GM12865 (cell line): ENCODE measurements at regions not wholly inside any gene's neighbourhood (a gene's known extent, or its start where the extent isn't known, plus 50 kb on each side); places are given as distances from the start of the nearest gene placed in this dataset.
"Not testable (repeated sequence)": the region's sequence is repeated elsewhere in the genome, so short reads cannot be mapped to it uniquely, and the experiment has no call there.

ENCODE experiments used
- DNase-seq: peaks from one replicate; pipeline ENCODE4 v3.0.0; 2010; ENCODE audit warnings: low read depth
- H3K4me3 ChIP-seq: 2 replicates; pipeline ENCODE4 v1.5.1; 2011; ENCODE audit warnings: mild to moderate bottlenecking, low read depth, low read length, control low read depth
- CTCF ChIP-seq: IDR thresholded peaks from 2 replicates; pipeline ENCODE4 v1.5.1; 2011; ENCODE audit warnings: low read length, control low read depth, low read depth, inconsistent platforms; ENCODE audit not compliant: insufficient read depth; ENCODE audit errors: missing control alignments

GRCh38 chr10:105559333-105560097 is 918.4 kb downstream of the SORCS3 start:
- TF ChIP-seq CTCF = no peak
- no peak overlapping the region for H3K4me3 ChIP-seq

GRCh38 chr10:105550453-105550852 is 909.4 kb downstream of the SORCS3 start:
- not testable (repeated sequence) for DNase-seq, H3K4me3 ChIP-seq

More at GRCh38 chr10:105559333-105560097, 918.4 kb downstream of the SORCS3 start:
- no peak for DNase-seq

- TF ChIP-seq CTCF = no peak
- DNase-seq = no peak
These were observed 908.6 kb downstream of the SORCS3 start for GRCh38 chr10:105549731-105550130.

GRCh38 chr10:105545101-105545500 is 904.0 kb downstream of the SORCS3 start:
- DNase-seq = no peak
- no peak for TF ChIP-seq CTCF
- H3K4me3 ChIP-seq = no peak overlapping the region

More at GRCh38 chr10:105549731-105550130, 908.6 kb downstream of the SORCS3 start:
- H3K4me3 ChIP-seq = no peak overlapping the region

GRCh38 chr10:105540381-105540780 is 899.3 kb downstream of the SORCS3 start:
- no peak for TF ChIP-seq CTCF
- DNase-seq = no peak
- no peak overlapping the region for H3K4me3 ChIP-seq

- no peak for DNase-seq
- TF ChIP-seq CTCF = no peak
- no peak overlapping the region for H3K4me3 ChIP-seq
These were observed 897.8 kb downstream of the SORCS3 start for GRCh38 chr10:105538874-105539273.

GRCh38 chr10:105535478-105535877 is 894.4 kb downstream of the SORCS3 start:
- H3K4me3 ChIP-seq = no peak overlapping the region
- TF ChIP-seq CTCF = no peak
- DNase-seq = no peak
